Activated CD8-positive, alpha-beta T cell treated with anti-CD3 and anti-CD28 coated beads, Interleukin-2, amount 10 ng/mL, durations not matched to agents 7 days and 5 days (primary cell): ENCODE measurements at regions not wholly inside any gene's neighbourhood (a gene's known extent, or its start where the extent isn't known, plus 50 kb on each side); places are given as distances from the start of the nearest gene placed in this dataset.
"Not testable (repeated sequence)": the region's sequence is repeated elsewhere in the genome, so short reads cannot be mapped to it uniquely, and the experiment has no call there.

ENCODE experiments used
- ATAC-seq: fragments of 150-1000 bp; cut with Tn5 transposase; one replicate; pipeline ENCODE4 v1.10.0; 2021; ENCODE audit warnings: moderate library complexity
- CTCF ChIA-PET: fragments of 350-600 bp; sonication (Branson Sonifier 250); formaldehyde crosslinking; loops from one replicate; lab custom pipeline; 2021; ENCODE audit warnings: antibody characterized with exemption; lab: Charles Lee
- POLR2A ChIA-PET: fragments of 350-600 bp; sonication (Branson Sonifier 250); formaldehyde crosslinking; loops from one replicate; lab custom pipeline; 2021; ENCODE audit warnings: antibody characterized with exemption; lab: Charles Lee
- DNase-seq: peaks from one replicate; pipeline ENCODE4 v3.0.0-alpha.2; 2020
- H3K27ac Mint-ChIP-seq: one replicate; pipeline ENCODE4 v1.8.0; 2021; ENCODE audit warnings: mild to moderate bottlenecking, mixed read lengths
- H3K27me3 Mint-ChIP-seq: one replicate; pipeline ENCODE4 v1.8.0; 2021; ENCODE audit warnings: low read depth, mixed read lengths
- H3K36me3 Mint-ChIP-seq: one replicate; pipeline ENCODE4 v1.8.0; 2021; ENCODE audit warnings: low read depth, mixed read lengths
- H3K4me1 Mint-ChIP-seq: one replicate; pipeline ENCODE4 v1.8.0; 2021; ENCODE audit warnings: low read depth, mixed read lengths
- H3K4me3 Mint-ChIP-seq: one replicate; pipeline ENCODE4 v1.8.0; 2021; ENCODE audit warnings: mild to moderate bottlenecking, mixed read lengths
- H3K9me3 Mint-ChIP-seq: one replicate; pipeline ENCODE4 v1.8.0; 2022; ENCODE audit warnings: mixed read lengths; ENCODE audit not compliant: insufficient read depth

GRCh38 chrX:42290608-42291007 is 367.3 kb upstream of the CASK start:
- no peaks in the 10 kb centered on the region for H3K4me1 Mint-ChIP-seq
- ChIA-PET POLR2A (no interaction called here), CTCF (no interaction called here)
- no peak overlapping the region for H3K27ac Mint-ChIP-seq
- no peaks in the 10 kb centered on the region for H3K27me3 Mint-ChIP-seq
- ATAC-seq: no peak
- H3K9me3 Mint-ChIP-seq: peaks cover 12% of the 10 kb centered on the region
- DNase-seq: no peak
- no peak overlapping the region for H3K4me3 Mint-ChIP-seq
- no peaks in the 10 kb centered on the region for H3K36me3 Mint-ChIP-seq

GRCh38 chrX:42289492-42290385 is 366.4 kb upstream of the CASK start:
- no peak overlapping the region for H3K27ac Mint-ChIP-seq
- ATAC-seq (no peak), DNase-seq (no peak)
- H3K36me3 Mint-ChIP-seq: no peaks in the 10 kb centered on the region
- CTCF ChIA-PET: interaction anchor here (0.9 kb wide), 1 partner anchor 27 kb away, joined by 3 read pairs; no protein-coding TSS in a partner anchor
- peaks cover 12% of the 10 kb centered on the region for H3K9me3 Mint-ChIP-seq
- H3K4me1 Mint-ChIP-seq: no peaks in the 10 kb centered on the region
- H3K27me3 Mint-ChIP-seq: no peaks in the 10 kb centered on the region
- H3K4me3 Mint-ChIP-seq: no peak overlapping the region
- POLR2A ChIA-PET: no interaction called here

- DNase-seq, H3K27me3 Mint-ChIP-seq, H3K4me3 Mint-ChIP-seq, H3K27ac Mint-ChIP-seq, POLR2A ChIA-PET, H3K36me3 Mint-ChIP-seq, H3K4me1 Mint-ChIP-seq, CTCF ChIA-PET, H3K9me3 Mint-ChIP-seq, ATAC-seq: not testable (repeated sequence)
These were observed 362.3 kb upstream of the CASK start for GRCh38 chrX:42285681-42286080.

GRCh38 chrX:42276982-42277690 is 353.8 kb upstream of the CASK start:
- Mint-ChIP-seq H3K36me3 (no peaks in the 10 kb centered on the region), H3K4me3 (no peak overlapping the region), H3K27me3 (no peaks in the 10 kb centered on the region), H3K9me3 (no peaks in the 10 kb centered on the region), H3K4me1 (no peaks in the 10 kb centered on the region), H3K27ac (no peak overlapping the region)
- POLR2A ChIA-PET: no interaction called here
- no peak for DNase-seq
- ATAC-seq: no peak
- CTCF ChIA-PET: no interaction called here

DNA sequence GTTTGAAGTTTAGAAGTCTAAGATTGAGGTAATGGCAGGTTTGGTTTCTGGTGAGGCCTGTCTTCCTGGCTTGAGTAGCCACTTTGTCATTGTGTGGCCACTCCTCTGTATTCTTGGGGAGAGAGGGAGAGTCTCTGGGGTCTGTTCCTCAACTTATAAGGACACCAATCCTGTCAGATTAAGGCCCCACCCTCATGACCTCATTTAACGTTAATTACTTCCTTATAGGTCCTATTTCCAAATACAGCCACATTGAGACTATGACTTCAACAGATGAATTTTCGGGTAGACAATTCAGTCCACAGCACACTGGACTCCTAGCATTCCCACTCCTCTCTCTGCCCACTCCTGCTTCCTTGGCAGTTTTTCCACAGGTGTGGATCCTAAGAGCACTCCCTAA is 350.8 kb upstream of the CASK start:
- DNase-seq: no peak
- Mint-ChIP-seq H3K36me3 (no peaks in the 10 kb centered on the region), H3K27ac (no peak overlapping the region), H3K9me3 (no peaks in the 10 kb centered on the region), H3K4me3 (no peak overlapping the region), H3K4me1 (no peaks in the 10 kb centered on the region), H3K27me3 (no peaks in the 10 kb centered on the region)
- ChIA-PET POLR2A (no interaction called here), CTCF (no interaction called here)
- no peak for ATAC-seq

- no peaks in the 10 kb centered on the region for H3K36me3 Mint-ChIP-seq
- ChIA-PET CTCF (no interaction called here), POLR2A (no interaction called here)
- no peak overlapping the region for H3K27ac Mint-ChIP-seq
- DNase-seq: no peak
- ATAC-seq: no peak
- H3K4me3 Mint-ChIP-seq: no peak overlapping the region
- H3K4me1 Mint-ChIP-seq: no peaks in the 10 kb centered on the region
- no peaks in the 10 kb centered on the region for H3K9me3 Mint-ChIP-seq
- H3K27me3 Mint-ChIP-seq: no peaks in the 10 kb centered on the region
These were observed 350.0 kb upstream of the CASK start for GRCh38 chrX:42273387-42273786.

DNA sequence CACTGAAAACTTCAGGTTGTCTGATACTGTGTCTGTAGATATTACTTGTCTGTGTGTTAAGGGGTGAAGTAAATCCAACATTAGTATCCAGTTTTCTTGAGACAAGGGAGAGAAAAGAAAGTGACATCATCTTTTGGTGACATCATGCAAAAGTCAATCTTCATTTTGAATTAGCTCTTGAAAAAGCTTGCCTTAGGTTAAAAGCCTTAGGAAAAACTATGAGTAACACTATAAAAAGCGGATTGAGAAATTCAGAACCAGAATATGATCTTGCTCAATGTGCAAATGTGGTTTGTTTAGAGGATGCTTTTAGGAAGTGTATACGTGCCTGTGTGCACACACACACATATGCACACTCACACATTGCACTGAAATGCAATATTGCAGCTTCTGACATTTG is 345.8 kb upstream of the CASK start:
- H3K27ac Mint-ChIP-seq: no peak overlapping the region
- no peaks in the 10 kb centered on the region for H3K27me3 Mint-ChIP-seq
- H3K4me1 Mint-ChIP-seq: no peaks in the 10 kb centered on the region

DNA sequence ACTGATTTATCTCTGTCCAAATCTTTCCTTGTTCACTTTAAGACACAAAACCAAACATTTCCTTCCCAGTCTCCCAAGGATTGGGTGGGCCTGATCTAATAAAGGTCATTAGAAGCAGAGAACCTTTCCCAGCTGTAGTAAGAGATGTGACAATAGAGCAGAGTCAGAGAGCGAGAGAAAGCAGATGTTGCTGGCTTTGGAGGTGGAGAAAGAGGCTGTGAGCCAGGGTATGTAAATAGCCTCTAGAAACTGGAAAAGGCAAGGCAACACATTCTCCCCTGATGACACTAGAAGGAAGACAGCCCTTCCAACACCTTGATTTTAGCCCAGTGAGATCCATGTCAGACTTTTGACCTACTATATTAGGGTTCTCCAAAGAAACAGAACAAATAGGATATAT is 337.5 kb upstream of the CASK start:
- Mint-ChIP-seq H3K9me3 (no peaks in the 10 kb centered on the region), H3K4me3 (no peak overlapping the region), H3K4me1 (no peaks in the 10 kb centered on the region), H3K27ac (no peak overlapping the region), H3K27me3 (no peaks in the 10 kb centered on the region), H3K36me3 (peaks cover 2% of the 10 kb centered on the region)
- ChIA-PET POLR2A (no interaction called here), CTCF (no interaction called here)
- ATAC-seq (no peak), DNase-seq (no peak)

More for the DNA sequence above, 345.8 kb upstream of the CASK start:
- no peak overlapping the region for H3K4me3 Mint-ChIP-seq
- ChIA-PET CTCF (no interaction called here), POLR2A (no interaction called here)
- H3K36me3 Mint-ChIP-seq: no peaks in the 10 kb centered on the region
- ATAC-seq (no peak), DNase-seq (no peak)
- no peaks in the 10 kb centered on the region for H3K9me3 Mint-ChIP-seq

DNA sequence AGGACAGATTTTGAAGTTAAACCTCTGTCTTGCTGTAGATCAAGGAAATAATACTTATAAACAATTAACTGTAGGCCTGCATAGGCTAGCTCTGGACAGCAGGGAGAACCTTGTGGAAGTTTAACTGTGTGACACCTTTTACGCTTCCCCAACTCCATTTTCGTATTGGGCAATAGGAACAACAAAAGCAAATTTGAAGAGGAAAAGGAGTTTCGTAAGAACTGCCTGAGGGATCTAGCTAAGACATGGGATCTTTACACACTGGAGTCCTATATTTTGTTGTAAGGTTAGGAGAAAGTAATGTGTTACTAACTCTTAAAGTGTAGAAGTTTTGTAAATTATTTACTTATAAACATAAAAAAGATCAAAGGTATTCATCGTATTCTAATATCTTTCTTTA is 324.9 kb upstream of the CASK start:
- Mint-ChIP-seq H3K4me3 (no peak overlapping the region), H3K4me1 (no peaks in the 10 kb centered on the region), H3K9me3 (no peaks in the 10 kb centered on the region), H3K27ac (no peak overlapping the region), H3K36me3 (no peaks in the 10 kb centered on the region), H3K27me3 (no peaks in the 10 kb centered on the region)
- POLR2A ChIA-PET: no interaction called here
- ATAC-seq (no peak), DNase-seq (no peak)
- CTCF ChIA-PET: no interaction called here

- no peaks in the 10 kb centered on the region for H3K4me1 Mint-ChIP-seq
- H3K36me3 Mint-ChIP-seq: no peaks in the 10 kb centered on the region
- H3K9me3 Mint-ChIP-seq: no peaks in the 10 kb centered on the region
- H3K27me3 Mint-ChIP-seq: no peaks in the 10 kb centered on the region
- no peak for DNase-seq
- H3K27ac Mint-ChIP-seq: no peak overlapping the region
- ChIA-PET POLR2A (interaction anchor here (0.5 kb wide), 1 partner anchor 1121 kb away, joined by 3 read pairs; no protein-coding TSS in a partner anchor), CTCF (no interaction called here)
- no peak overlapping the region for H3K4me3 Mint-ChIP-seq
- no peak for ATAC-seq
These were observed 323.9 kb upstream of the CASK start for GRCh38 chrX:42247241-42247640.

DNA sequence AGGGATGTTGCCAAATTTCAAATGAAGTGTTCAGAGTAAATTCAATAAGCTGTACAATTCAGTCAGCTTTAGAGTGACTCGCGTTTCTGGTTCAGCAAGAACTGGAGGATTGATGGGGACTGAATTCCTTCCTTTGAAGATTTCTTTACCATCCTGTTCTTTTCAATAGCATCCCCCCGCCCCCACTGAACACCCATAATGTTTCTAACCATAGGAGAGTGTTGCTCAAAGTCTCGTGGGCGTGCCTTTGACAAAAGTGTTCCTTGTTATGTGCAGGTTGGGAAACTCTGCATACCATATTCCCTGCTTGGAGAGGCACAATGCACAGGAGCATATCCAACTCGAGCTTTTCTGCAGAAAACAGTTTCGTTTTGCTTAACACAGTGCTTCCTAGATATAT is 323.5 kb upstream of the CASK start:
- POLR2A ChIA-PET: interaction anchor here (0.5 kb wide), 1 partner anchor 1121 kb away, joined by 3 read pairs; no protein-coding TSS in a partner anchor
- no peaks in the 10 kb centered on the region for H3K4me1 Mint-ChIP-seq
- H3K36me3 Mint-ChIP-seq: no peaks in the 10 kb centered on the region
- ATAC-seq (no peak), DNase-seq (no peak)
- H3K9me3 Mint-ChIP-seq: no peaks in the 10 kb centered on the region
- CTCF ChIA-PET: no interaction called here
- no peak overlapping the region for H3K4me3 Mint-ChIP-seq
- H3K27ac Mint-ChIP-seq: no peak overlapping the region
- no peaks in the 10 kb centered on the region for H3K27me3 Mint-ChIP-seq

- ChIA-PET POLR2A (no interaction called here), CTCF (no interaction called here)
- H3K27ac Mint-ChIP-seq: no peak overlapping the region
- no peak overlapping the region for H3K4me3 Mint-ChIP-seq
- H3K27me3 Mint-ChIP-seq: no peaks in the 10 kb centered on the region
- no peak for ATAC-seq
- no peak for DNase-seq
- H3K36me3 Mint-ChIP-seq: no peaks in the 10 kb centered on the region
- H3K9me3 Mint-ChIP-seq: no peaks in the 10 kb centered on the region
- H3K4me1 Mint-ChIP-seq: peaks cover 6% of the 10 kb centered on the region
These were observed 318.6 kb upstream of the CASK start for GRCh38 chrX:42242004-42242403.
